GM10266 (cell line): ENCODE measurements at regions not wholly inside any gene's neighbourhood (a gene's known extent, or its start where the extent isn't known, plus 50 kb on each side); places are given as distances from the start of the nearest gene placed in this dataset.

Experiments
- DNase-seq: peaks from one replicate; pipeline ENCODE4 v3.0.0; 2012; ENCODE audit errors: extremely low spot score
- TF ChIP-seq, protein P1 (sequence below): IDR thresholded peaks from 2 replicates; pipeline ENCODE4 v1.5.1; 2012; ENCODE audit warnings: mild to moderate bottlenecking, low read depth; ENCODE audit not compliant: control insufficient read depth, insufficient read depth; ENCODE audit errors: missing control alignments

GRCh38 chr13:29975283-29975682, 124.9 kb upstream of the UBL3 start:
- TF ChIP-seq, protein P1, sequence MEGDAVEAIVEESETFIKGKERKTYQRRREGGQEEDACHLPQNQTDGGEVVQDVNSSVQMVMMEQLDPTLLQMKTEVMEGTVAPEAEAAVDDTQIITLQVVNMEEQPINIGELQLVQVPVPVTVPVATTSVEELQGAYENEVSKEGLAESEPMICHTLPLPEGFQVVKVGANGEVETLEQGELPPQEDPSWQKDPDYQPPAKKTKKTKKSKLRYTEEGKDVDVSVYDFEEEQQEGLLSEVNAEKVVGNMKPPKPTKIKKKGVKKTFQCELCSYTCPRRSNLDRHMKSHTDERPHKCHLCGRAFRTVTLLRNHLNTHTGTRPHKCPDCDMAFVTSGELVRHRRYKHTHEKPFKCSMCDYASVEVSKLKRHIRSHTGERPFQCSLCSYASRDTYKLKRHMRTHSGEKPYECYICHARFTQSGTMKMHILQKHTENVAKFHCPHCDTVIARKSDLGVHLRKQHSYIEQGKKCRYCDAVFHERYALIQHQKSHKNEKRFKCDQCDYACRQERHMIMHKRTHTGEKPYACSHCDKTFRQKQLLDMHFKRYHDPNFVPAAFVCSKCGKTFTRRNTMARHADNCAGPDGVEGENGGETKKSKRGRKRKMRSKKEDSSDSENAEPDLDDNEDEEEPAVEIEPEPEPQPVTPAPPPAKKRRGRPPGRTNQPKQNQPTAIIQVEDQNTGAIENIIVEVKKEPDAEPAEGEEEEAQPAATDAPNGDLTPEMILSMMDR, result no peak

DNA sequence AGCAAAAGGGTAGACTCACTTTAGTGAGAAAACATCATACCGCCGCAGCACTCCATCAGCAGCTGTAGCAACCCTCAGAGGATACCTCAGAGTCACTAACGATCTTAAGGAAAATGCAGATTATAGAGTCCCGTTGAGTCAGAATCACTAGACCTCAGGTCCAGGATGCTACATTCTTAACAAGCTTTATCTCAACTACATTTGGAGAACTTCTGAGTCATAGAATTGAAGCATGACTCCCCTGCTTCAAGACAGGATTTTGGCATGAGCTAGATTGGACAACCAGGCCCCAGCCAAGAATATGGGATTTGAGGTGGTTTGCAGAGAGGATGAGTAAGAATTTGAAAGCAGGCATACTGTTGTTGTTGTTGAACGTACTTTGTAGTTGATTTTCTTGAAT, 118.9 kb upstream of the UBL3 start:
- TF ChIP-seq, protein P1, result no peak
- no peak for DNase-seq

More at GRCh38 chr13:29975283-29975682, 124.9 kb upstream of the UBL3 start:
- DNase-seq, result no peak

DNA sequence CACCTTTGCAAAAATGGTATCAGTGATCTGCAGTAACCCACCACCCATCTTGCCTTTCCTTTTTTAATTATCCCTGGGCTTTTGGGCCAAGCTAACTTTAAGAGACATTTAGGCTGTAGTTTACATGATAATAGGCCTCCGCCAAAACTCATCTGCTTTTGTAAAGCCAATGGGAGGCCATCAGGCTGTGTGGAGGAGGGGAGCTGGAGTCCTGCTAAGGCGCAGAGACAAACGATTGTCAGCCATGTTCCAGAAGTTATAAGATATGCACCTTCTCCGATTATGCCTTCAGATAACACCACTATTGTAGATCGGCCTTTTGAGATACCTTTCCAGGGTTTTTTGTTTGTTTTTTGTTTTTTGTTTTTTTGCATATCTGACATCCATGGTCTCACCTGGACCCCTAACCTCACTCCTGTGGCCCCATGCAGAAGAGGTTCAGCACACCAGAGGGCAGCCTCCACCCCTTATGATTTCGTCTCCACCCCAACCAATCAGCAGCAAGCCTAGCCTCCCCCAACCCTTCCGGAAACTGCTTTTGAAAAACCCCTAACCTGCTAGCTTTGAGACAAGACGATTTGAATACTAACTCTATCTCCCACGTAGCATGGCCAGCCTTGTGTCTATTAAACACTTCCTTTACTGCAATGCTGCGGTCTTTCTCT, 113.9 kb upstream of the UBL3 start:
- TF ChIP-seq, protein P1, result no peak
- DNase-seq, result no peak

DNA sequence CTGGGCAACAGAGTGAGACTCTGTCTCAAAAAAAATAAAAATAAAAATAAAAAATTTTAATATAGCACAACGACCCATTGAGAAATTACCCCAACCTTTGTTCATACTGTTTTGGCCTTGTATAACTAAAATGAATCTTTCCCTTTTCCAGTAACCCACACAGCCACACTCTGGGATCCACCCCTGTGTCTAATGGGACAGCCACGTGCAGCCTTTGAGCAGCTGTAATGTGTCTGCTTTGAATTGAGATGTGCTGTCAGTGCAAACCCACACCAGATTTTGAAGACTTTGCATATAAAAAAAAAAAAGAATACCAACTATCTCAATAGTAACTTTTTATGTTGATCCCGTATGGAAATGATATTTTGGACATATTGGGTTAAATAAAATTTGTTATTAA, 112.7 kb upstream of the UBL3 start:
- TF ChIP-seq, protein P1, result no peak

DNA sequence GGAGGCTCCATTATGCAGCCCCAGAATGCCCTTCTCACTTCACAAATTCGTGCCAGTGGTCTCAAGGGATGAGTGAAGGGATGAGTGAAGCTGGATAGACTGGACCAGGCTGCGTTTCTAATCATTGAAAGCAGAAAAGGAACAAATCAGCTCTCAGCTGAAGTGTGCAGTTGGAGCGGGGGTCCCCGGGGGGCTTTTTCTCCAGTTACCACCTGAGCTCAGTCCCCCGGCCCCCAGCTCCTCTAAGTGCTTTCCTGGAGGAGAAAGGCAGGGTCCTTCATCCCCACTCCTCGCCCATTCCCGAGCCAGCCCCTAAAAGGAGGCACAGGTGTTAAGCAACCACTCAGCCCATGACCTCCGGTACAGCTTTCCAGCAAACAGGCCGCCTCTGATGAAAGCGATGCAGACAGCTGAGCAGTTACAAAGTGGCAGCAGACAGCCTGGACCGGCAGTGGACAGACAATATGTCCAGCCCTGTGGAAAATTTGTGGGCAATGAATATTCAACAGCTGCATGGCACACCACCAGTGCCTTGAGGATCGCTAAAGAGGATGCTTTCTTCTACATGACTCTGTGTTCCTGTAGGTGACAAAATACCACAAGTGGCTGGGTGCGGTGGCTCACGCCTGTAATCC, 110.7 kb upstream of the UBL3 start:
- TF ChIP-seq, protein P1, result no peak
- no peak for DNase-seq

More for the DNA sequence above, 112.7 kb upstream of the UBL3 start:
- DNase-seq, result no peak

- DNase-seq, result no peak
Measured at GRCh38 chr13:29959603-29960002, 109.2 kb upstream of the UBL3 start.

More at GRCh38 chr13:29959603-29960002, 109.2 kb upstream of the UBL3 start:
- TF ChIP-seq, protein P1, result no peak
